Stimulated activated naive CD4-positive, alpha-beta T cell treated with Interleukin-2 at 50 U/mL for 16 hours (primary cell): ENCODE measurements at regions not wholly inside any gene's neighbourhood (a gene's known extent, or its start where the extent isn't known, plus 50 kb on each side); places are given as distances from the start of the nearest gene placed in this dataset.

ENCODE experiments used
- DNase-seq: peaks from one replicate; lab custom pipeline; 2025; lab: John Stamatoyannopoulos, UW

- no peak for DNase-seq
These were observed 202.8 kb downstream of the AUH start for GRCh38 chr9:91158946-91159345.

- no peak for DNase-seq
These were observed 202.0 kb downstream of the AUH start for GRCh38 chr9:91159664-91160121.

GRCh38 chr9:91160181-91160580 lies 201.5 kb downstream of the AUH start:
- DNase-seq: no peak

GRCh38 chr9:91160599-91161464 lies 200.9 kb downstream of the AUH start:
- DNase-seq: no peak

- no peak for DNase-seq
These were observed 200.0 kb downstream of the AUH start for GRCh38 chr9:91161465-91162300.

GRCh38 chr9:91162311-91162710 lies 199.4 kb downstream of the AUH start:
- DNase-seq: no peak

GRCh38 chr9:91162784-91163443 lies 198.8 kb downstream of the AUH start:
- DNase-seq: peak; percentile 18

- no peak for DNase-seq
These were observed 198.3 kb downstream of the AUH start for GRCh38 chr9:91163444-91163772.

- no peak for DNase-seq
These were observed 197.8 kb downstream of the AUH start for GRCh38 chr9:91163773-91164471.
